ENCODE measurements at regions not wholly inside any gene's neighbourhood (a gene's known extent, or its start where the extent isn't known, plus 50 kb on each side); places are given as distances from the start of the nearest gene placed in this dataset.

DNA sequence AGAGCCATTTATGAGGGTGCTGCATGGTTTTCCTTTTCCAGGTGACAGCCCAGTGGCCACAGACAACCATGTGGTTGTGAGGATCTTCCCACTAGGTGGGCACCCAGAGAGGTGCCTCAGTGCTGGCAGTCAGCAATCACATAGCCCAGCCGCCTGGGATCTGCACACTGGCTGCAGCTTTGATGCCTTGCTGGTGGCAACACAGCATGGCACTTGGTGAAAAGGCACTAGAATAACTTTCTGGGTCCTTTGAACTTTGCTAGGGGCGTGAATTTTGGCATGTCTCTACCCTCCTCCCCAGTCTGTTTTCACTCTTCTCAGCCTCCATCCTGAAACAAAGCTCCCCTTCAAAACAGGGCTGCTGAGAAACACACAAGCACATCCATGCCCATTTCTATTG lies 108.8 kb upstream of the RPL34 start:
- no peak overlapping the region for H3K27ac Mint-ChIP-seq (ENCODE audit: unreplicated experiment)
- ChIA-PET POLR2A (no interaction called here), CTCF (no interaction called here)
- Histone ChIP-seq H3K4me1 (no peaks in the 10 kb centered on the region), H3K36me3 (ENCODE audit: control insufficient read depth, insufficient read depth, low read length) (no peaks in the 10 kb centered on the region), H3K9me3 (no peaks in the 10 kb centered on the region), H3K27me3 (replicated peaks; ENCODE audit: control insufficient read depth, insufficient read depth, low read length) (no peaks in the 10 kb centered on the region), H3K4me3 (ENCODE audit: low read depth, low read length) (no peak overlapping the region)
- TF ChIP-seq, protein P1, sequence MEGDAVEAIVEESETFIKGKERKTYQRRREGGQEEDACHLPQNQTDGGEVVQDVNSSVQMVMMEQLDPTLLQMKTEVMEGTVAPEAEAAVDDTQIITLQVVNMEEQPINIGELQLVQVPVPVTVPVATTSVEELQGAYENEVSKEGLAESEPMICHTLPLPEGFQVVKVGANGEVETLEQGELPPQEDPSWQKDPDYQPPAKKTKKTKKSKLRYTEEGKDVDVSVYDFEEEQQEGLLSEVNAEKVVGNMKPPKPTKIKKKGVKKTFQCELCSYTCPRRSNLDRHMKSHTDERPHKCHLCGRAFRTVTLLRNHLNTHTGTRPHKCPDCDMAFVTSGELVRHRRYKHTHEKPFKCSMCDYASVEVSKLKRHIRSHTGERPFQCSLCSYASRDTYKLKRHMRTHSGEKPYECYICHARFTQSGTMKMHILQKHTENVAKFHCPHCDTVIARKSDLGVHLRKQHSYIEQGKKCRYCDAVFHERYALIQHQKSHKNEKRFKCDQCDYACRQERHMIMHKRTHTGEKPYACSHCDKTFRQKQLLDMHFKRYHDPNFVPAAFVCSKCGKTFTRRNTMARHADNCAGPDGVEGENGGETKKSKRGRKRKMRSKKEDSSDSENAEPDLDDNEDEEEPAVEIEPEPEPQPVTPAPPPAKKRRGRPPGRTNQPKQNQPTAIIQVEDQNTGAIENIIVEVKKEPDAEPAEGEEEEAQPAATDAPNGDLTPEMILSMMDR (IDR thresholded peaks at IDR 0.05; ENCODE audit: insufficient read depth in 1 of 2, low read depth in 1 of 2, low read length in 1 of 2, severe bottlenecking in 1 of 2, unreplicated experiment in 1 of 2), result no peak
- peaks cover 7% of the 10 kb centered on the region for H3K9me3 Mint-ChIP-seq (ENCODE audit: unreplicated experiment)
- no peaks in the 10 kb centered on the region for H3K36me3 Mint-ChIP-seq (ENCODE audit: insufficient read depth, unreplicated experiment)
- no peak for DNase-seq
- intact Hi-C loops (cut with micrococcal nuclease; ENCODE audit: unreplicated experiment), result loop anchor here (2.0 to 5.0 kb wide), 2 partner anchors 117 to 344 kb away; partner anchors contain the start of gene LEF1
- H3K4me3 Mint-ChIP-seq (ENCODE audit: unreplicated experiment), result no peak overlapping the region
- no peaks in the 10 kb centered on the region for H3K4me1 Mint-ChIP-seq (ENCODE audit: low read depth, unreplicated experiment)
- H3K27me3 Mint-ChIP-seq (ENCODE audit: insufficient read depth, unreplicated experiment), result peaks cover 12% of the 10 kb centered on the region
- BruUV-seq (replicated peaks), result no TSS peak

DNA sequence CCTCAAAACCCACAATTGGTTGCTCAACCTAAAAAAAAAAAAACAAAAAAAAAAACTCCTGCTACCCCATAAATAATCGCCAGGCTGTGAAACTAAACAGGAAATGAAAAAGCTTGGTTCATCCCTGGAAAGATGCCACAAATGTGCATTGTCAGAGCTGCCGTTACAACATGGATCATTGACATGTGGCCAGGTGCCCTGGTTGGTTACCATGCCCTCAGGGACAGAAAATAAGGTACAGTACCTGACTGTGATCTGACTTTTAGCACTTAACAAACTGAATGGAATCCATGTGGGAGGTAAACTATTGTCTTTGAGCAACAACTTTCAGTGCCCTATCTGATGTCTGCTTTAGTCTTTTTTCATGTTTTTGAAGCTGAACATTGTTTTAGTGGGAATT lies 118.0 kb upstream of the RPL34 start:
- Histone ChIP-seq H3K27me3 (replicated peaks; ENCODE audit: control insufficient read depth, insufficient read depth, low read length) (no peaks in the 10 kb centered on the region), H3K9me3 (no peaks in the 10 kb centered on the region; the same call in 1 of the 2 replicates), H3K4me3 (ENCODE audit: low read depth, low read length) (no peak overlapping the region), H3K36me3 (ENCODE audit: control insufficient read depth, insufficient read depth, low read length) (no peaks in the 10 kb centered on the region), H3K4me1 (no peaks in the 10 kb centered on the region)
- H3K27ac Mint-ChIP-seq (ENCODE audit: unreplicated experiment), result no peak overlapping the region
- peaks cover 21% of the 10 kb centered on the region for H3K9me3 Mint-ChIP-seq (ENCODE audit: unreplicated experiment)
- H3K27me3 Mint-ChIP-seq (ENCODE audit: insufficient read depth, unreplicated experiment), result no peaks in the 10 kb centered on the region
- no TSS peak for BruUV-seq (replicated peaks)
- CTCF ChIA-PET, result no interaction called here
- H3K4me3 Mint-ChIP-seq (ENCODE audit: unreplicated experiment), result no peak overlapping the region
- H3K4me1 Mint-ChIP-seq (ENCODE audit: low read depth, unreplicated experiment), result no peaks in the 10 kb centered on the region
- POLR2A ChIA-PET, result no interaction called here
- TF ChIP-seq, protein P1 (IDR thresholded peaks at IDR 0.05; ENCODE audit: insufficient read depth in 1 of 2, low read depth in 1 of 2, low read length in 1 of 2, severe bottlenecking in 1 of 2, unreplicated experiment in 1 of 2), result no peak
- intact Hi-C loops (cut with micrococcal nuclease; ENCODE audit: unreplicated experiment), result no loop called here
- no peaks in the 10 kb centered on the region for H3K36me3 Mint-ChIP-seq (ENCODE audit: insufficient read depth, unreplicated experiment)
- no peak for DNase-seq

DNA sequence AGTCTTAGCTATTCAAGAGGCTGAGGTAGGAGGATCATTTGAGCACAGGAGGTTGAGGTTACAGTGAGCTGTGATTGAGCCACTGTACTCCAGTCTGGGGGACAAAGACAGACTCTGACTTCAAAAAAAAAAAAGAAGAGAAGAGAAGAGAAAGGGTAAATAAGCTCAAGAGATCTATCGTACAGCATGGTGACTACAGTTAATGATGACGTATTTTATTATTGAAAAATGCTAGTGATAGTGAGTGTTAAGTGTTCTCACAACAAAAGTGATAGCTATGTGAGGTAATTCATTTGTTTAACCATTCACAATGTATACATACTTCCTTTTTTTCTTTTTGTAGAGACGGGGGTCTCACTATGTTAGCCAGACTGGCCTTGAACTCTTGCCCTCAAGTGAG lies 121.5 kb upstream of the RPL34 start:
- no peaks in the 10 kb centered on the region for H3K36me3 ChIP-seq (ENCODE audit: control insufficient read depth, insufficient read depth, low read length)
- intact Hi-C loops (cut with micrococcal nuclease; ENCODE audit: unreplicated experiment), result no loop called here
- BruUV-seq (replicated peaks), result no TSS peak
- H3K9me3 ChIP-seq, result no peaks in the 10 kb centered on the region; the same call in none of the 2 replicates
- no peak overlapping the region for H3K4me3 ChIP-seq (ENCODE audit: low read depth, low read length)
- Mint-ChIP-seq H3K4me3 (ENCODE audit: unreplicated experiment) (no peak overlapping the region), H3K27me3 (ENCODE audit: insufficient read depth, unreplicated experiment) (no peaks in the 10 kb centered on the region), H3K27ac (ENCODE audit: unreplicated experiment) (no peak overlapping the region), H3K4me1 (ENCODE audit: low read depth, unreplicated experiment) (no peaks in the 10 kb centered on the region), H3K36me3 (ENCODE audit: insufficient read depth, unreplicated experiment) (no peaks in the 10 kb centered on the region), H3K9me3 (ENCODE audit: unreplicated experiment) (peaks cover 13% of the 10 kb centered on the region)
- TF ChIP-seq, protein P1 (IDR thresholded peaks at IDR 0.05; ENCODE audit: insufficient read depth in 1 of 2, low read depth in 1 of 2, low read length in 1 of 2, severe bottlenecking in 1 of 2, unreplicated experiment in 1 of 2), result no peak
- POLR2A ChIA-PET, result interaction anchor here (0.7 kb wide), 1 partner anchor 48 kb away, joined by 11 read pairs; no protein-coding TSS in a partner anchor
- no peaks in the 10 kb centered on the region for H3K4me1 ChIP-seq
- no peak for DNase-seq
- CTCF ChIA-PET, result no interaction called here
- H3K27me3 ChIP-seq (replicated peaks; ENCODE audit: control insufficient read depth, insufficient read depth, low read length), result no peaks in the 10 kb centered on the region

Measured in Caco-2 (cell line).